Stimulated activated naive B cell treated with anti-CD40 and anti-IgM and Interleukin-4, amounts not matched to agents 10 μg/mL and 1 μg/mL and 100 μg/mL, for 72 hours (primary cell): ENCODE measurements at regions not wholly inside any gene's neighbourhood (a gene's known extent, or its start where the extent isn't known, plus 50 kb on each side); places are given as distances from the start of the nearest gene placed in this dataset.
"Not testable (repeated sequence)": the region's sequence is repeated elsewhere in the genome, so short reads cannot be mapped to it uniquely, and the experiment has no call there.

ENCODE experiments used
- ATAC-seq, 2 donors: fragments of 150-1000 bp; cut with Tn5 transposase; replicated peaks; 2 replicates each; pipeline ENCODE4 v1.10.0; 2021; ENCODE audit warnings: moderate library complexity in 1 of 2
- DNase-seq: peaks from one replicate; pipeline ENCODE4 v3.0.0; 2021
- H3K27ac Mint-ChIP-seq: one replicate; pipeline ENCODE4 v1.8.0; 2022; ENCODE audit warnings: mild to moderate bottlenecking, mixed read lengths
- H3K27me3 Mint-ChIP-seq, 2 donors: one replicate each; pipeline ENCODE4 v1.8.0; 2022; ENCODE audit warnings: mixed read lengths in 2 of 2
- H3K36me3 Mint-ChIP-seq, 2 donors: one replicate each; pipeline ENCODE4 v1.8.0; 2022; ENCODE audit warnings: mixed read lengths in 2 of 2, mild to moderate bottlenecking in 1 of 2
- H3K4me1 Mint-ChIP-seq, 2 donors: one replicate each; pipeline ENCODE4 v1.8.0; 2022; ENCODE audit warnings: mixed read lengths in 2 of 2, mild to moderate bottlenecking in 1 of 2
- H3K4me3 Mint-ChIP-seq, 2 donors: one replicate each; pipeline ENCODE4 v1.8.0; 2022; ENCODE audit warnings: mild to moderate bottlenecking in 2 of 2, mixed read lengths in 2 of 2, moderate library complexity in 1 of 2
- H3K9me3 Mint-ChIP-seq, 2 donors: one replicate each; pipeline ENCODE4 v1.8.0; 2022; ENCODE audit warnings: mixed read lengths in 2 of 2, mild to moderate bottlenecking in 1 of 2

DNA sequence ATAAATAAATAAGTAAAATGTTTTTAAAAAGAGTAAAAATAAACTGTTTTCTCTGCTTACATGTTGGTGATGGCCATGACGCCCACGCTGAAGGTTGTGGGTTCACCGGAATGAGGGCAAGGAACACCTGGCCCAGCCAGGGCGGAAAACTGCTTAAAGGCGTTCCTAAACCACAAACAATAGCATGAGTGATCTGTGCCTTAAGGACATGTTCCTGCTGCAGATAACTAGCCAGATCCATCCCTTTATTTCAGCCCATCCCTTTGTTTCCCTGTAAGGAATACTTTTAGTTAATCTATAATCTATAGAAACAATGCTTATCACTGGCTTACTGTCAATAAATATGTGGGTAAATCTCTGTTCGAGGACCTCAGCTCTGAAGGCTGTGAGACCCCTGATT, 63.3 kb upstream of the CEP78 start:
- H3K4me1 Mint-ChIP-seq, H3K4me3 Mint-ChIP-seq, DNase-seq, H3K36me3 Mint-ChIP-seq, H3K27me3 Mint-ChIP-seq, H3K27ac Mint-ChIP-seq, ATAC-seq: not testable (repeated sequence)
- H3K9me3 Mint-ChIP-seq: peaks cover 5 to 12% of the 10 kb centered on the region in 2 donors

DNA sequence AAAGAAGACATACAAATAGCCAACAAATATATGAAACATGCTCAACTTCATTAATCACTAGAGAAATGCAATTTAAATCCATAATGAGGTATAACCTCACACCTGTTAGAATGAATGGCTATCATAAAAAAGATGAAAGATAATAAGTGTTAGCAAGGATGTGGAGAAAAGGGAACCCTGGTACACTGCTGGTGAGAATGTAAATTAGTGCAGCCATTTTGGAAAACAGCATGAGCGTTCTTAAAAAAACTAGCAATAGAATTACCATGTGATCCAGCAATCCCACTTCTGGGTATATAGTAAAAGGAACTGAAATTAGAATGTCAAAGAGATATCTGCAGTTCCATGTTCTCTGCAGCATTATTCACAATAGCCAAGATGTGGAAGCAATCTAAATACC, 64.2 kb upstream of the CEP78 start:
- Mint-ChIP-seq H3K27ac (no peak overlapping the region), H3K4me1 (no peaks in the 10 kb centered on the region), H3K9me3 (peaks cover 5 to 12% of the 10 kb centered on the region in 2 donors), H3K36me3 (peaks cover 0 to 3% of the 10 kb centered on the region in 2 donors), H3K4me3 (no peak overlapping the region), H3K27me3 (peaks cover 0 to 3% of the 10 kb centered on the region in 2 donors)
- no peak for DNase-seq
- ATAC-seq: peak; percentile 20 to 27

DNA sequence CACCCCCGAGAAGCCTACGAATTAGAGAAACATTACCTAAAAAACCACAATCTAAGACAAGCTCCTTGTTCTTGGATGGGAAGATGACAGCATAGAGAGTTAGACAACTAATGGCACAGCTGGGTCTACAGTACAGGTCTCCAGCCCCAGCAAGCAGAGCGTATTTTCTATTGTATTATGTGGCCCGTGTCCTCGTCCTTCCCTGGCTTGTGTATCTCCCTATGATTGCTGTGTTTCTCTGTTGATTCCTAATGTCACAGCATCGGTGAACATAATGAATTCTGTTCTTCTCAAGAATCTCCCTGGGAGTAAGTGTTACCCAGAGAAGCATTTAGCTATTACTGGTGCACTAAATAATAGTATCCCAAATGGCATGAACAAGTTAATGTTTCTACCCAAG, 66.8 kb upstream of the CEP78 start:
- H3K27me3 Mint-ChIP-seq: peaks cover 0 to under 1% of the 10 kb centered on the region in 2 donors
- no peak for DNase-seq
- no peaks in the 10 kb centered on the region for H3K4me1 Mint-ChIP-seq
- H3K27ac Mint-ChIP-seq: no peak overlapping the region
- no peak for ATAC-seq
- H3K4me3 Mint-ChIP-seq: no peak overlapping the region
- peaks cover 0 to 7% of the 10 kb centered on the region in 2 donors for H3K36me3 Mint-ChIP-seq
- H3K9me3 Mint-ChIP-seq: peaks cover 9 to 19% of the 10 kb centered on the region in 2 donors

DNA sequence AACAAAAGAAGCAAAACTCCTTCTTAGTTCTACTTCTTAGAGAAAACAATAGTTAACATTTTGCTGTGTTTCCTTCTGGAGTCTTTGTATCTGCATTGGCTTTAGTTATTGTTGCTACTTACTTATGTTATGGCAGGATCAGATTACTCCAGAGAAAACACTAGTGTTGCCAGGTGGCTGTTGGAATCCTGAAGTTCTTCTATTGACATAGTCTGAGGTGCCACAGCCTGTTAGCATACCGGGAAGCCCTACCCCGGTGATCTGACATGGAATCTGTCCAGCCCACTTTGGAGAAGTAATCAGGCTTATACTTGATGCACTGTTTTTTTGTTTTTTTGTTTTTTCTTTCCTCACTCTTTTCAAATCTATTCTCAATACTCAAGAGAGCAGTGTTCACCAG, 68.5 kb upstream of the CEP78 start:
- no peaks in the 10 kb centered on the region for H3K4me1 Mint-ChIP-seq
- no peak for DNase-seq
- ATAC-seq: no peak
- H3K27me3 Mint-ChIP-seq: peaks cover 8 to 10% of the 10 kb centered on the region in 2 donors
- no peak overlapping the region for H3K27ac Mint-ChIP-seq
- no peak overlapping the region for H3K4me3 Mint-ChIP-seq
- H3K36me3 Mint-ChIP-seq: peaks cover 9 to 17% of the 10 kb centered on the region in 2 donors
- H3K9me3 Mint-ChIP-seq: peaks cover 16 to 17% of the 10 kb centered on the region in 2 donors

DNA sequence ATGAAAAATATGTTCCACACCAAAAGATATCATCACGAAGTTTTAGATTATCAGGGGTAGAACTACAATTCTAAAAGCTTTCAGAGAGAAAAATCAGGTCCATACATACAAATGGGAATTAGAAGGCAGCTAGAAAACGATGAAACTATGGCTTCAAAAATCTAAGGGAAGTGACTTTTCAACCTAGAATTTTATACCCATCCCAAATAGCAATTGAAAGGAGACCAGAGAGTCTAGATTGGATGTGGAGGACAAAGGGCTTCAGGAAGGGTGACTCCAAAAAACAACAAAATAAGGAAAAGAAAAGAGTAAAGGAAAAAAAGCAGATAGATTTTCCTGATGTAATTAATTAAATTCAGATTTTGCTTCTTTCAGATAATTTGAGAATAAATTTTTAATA, 72.0 kb upstream of the CEP78 start:
- ATAC-seq (no peak), DNase-seq (no peak)
- Mint-ChIP-seq H3K4me3 (no peak overlapping the region), H3K27me3 (peaks cover 10 to 15% of the 10 kb centered on the region in 2 donors), H3K27ac (no peak overlapping the region), H3K4me1 (no peaks in the 10 kb centered on the region), H3K9me3 (peaks cover 13 to 17% of the 10 kb centered on the region in 2 donors), H3K36me3 (peaks cover 9 to 15% of the 10 kb centered on the region in 2 donors)

DNA sequence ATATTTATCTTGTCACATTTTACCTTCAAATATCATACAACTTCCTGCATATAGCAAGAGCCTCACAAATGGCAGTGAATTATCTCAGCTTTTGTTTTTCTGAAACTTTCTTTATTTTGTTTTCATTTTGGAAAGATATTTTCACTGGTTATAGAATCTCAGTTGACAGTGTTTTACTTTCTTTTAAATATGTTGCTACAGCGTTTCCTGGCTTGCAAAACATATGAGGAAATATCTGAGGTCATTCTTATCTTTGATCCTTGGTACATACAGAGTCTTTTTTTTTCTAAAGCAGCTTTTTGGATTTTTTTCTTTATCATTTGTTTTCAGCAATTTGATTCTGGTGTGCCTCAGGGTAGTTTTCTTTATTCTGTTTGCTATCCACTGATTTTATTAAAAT, 77.6 kb upstream of the CEP78 start:
- ATAC-seq (no peak), DNase-seq (no peak)
- Mint-ChIP-seq H3K4me3 (no peak overlapping the region), H3K9me3 (peaks cover 2% of the 10 kb centered on the region in 2 donors), H3K27ac (no peak overlapping the region), H3K4me1 (no peaks in the 10 kb centered on the region), H3K36me3 (peaks cover 3% of the 10 kb centered on the region in 2 donors), H3K27me3 (peaks cover 13 to 19% of the 10 kb centered on the region in 2 donors)

DNA sequence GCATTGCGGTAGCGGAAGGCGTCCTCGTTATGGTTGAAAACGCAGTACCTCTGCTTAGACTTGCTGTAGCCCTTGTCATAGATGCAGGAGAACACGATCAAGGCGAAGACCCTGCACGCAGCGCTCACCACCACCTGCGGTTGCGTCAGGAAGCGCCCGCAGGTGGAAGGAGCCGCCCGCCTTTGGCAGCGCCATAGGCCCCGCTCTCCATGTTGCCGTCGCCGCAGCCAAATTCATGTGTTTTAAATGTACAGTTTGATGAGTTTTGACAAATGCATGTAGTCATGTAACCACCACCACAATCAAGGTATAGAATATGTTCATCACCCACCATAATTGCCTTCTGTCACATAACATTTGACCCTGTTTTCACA, 84.9 kb upstream of the CEP78 start:
- H3K9me3 Mint-ChIP-seq: peaks cover 4% of the 10 kb centered on the region in 2 donors
- no peak for ATAC-seq
- no peaks in the 10 kb centered on the region for H3K36me3 Mint-ChIP-seq
- H3K27ac Mint-ChIP-seq: no peak overlapping the region
- no peak for DNase-seq
- peaks cover 0 to 5% of the 10 kb centered on the region in 2 donors for H3K4me1 Mint-ChIP-seq
- no peak overlapping the region for H3K4me3 Mint-ChIP-seq
- H3K27me3 Mint-ChIP-seq: peaks cover 4 to 17% of the 10 kb centered on the region in 2 donors

DNA sequence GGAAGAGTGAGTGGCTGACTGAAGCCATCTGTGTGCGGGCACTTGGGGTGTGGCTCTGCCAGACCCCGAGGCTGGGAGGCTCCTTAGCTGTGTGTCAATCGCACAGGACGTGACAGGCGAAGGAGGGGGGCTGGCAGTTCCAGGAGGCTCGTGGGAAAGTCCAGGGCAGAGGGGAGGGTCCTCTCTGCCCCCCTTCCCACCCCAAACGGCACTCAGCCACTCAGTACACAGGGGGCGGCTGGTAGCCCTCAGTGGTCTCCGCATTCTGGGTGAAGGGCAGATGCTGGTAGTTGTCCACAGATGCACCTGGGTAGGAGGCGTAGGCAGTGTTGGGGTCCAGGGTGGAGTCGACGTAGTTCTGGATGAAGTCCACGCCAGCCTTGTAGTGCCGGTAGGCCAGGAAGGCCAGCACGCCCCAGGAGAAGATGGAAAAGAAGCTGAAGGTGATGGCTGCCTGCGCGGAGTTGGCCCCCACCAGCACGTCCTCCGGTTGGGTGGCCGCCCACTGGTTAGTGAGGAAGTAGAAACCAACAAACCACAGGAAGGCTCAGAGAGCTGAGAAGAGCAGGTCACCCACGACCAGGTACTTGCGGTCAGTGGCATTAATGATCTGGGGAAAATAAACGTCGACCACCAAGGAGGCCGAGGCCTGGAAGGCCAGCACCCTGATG, 85.4 kb upstream of the CEP78 start:
- H3K27me3 Mint-ChIP-seq: peaks cover 3 to 15% of the 10 kb centered on the region in 2 donors
- no peak overlapping the region for H3K27ac Mint-ChIP-seq
- no peaks in the 10 kb centered on the region for H3K36me3 Mint-ChIP-seq
- H3K4me1 Mint-ChIP-seq: peaks cover 0 to 5% of the 10 kb centered on the region in 2 donors
- peaks cover 4% of the 10 kb centered on the region in 2 donors for H3K9me3 Mint-ChIP-seq
- DNase-seq: no peak
- H3K4me3 Mint-ChIP-seq: no peak overlapping the region
- ATAC-seq: no peak

DNA sequence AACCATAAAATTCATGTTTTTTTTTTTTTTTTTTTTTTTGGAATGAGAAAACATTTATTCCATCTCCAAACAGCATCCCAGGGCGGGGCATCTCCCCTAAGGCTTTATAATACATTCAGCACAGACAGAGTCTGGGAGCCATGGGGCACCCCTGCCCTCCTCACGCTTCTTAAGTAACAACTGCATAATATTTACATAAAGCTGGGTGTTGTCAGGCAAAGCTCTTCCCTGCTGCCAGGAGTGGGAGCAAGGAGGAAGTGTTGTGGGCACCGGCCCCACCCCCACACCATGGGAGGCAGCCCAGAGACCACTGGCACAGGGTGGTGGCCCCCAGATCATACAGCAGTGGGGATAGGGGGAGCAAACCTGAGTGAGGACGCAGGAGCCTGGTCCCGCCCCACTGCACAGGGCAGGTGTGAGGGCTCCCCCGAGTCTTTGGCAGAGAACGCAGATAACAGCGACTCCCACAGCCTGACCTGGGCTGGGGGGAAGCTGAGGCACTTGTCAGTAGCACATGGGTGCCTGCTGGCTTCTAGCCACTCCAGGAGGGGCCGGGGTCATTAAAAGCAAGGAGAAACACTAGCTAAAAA, 86.1 kb upstream of the CEP78 start:
- Mint-ChIP-seq H3K4me3 (no peak overlapping the region), H3K9me3 (peaks cover 4 to 5% of the 10 kb centered on the region in 2 donors), H3K36me3 (no peaks in the 10 kb centered on the region), H3K4me1 (peaks cover 1 to 8% of the 10 kb centered on the region in 2 donors), H3K27ac (no peak overlapping the region), H3K27me3 (peaks cover 0 to 10% of the 10 kb centered on the region in 2 donors)
- DNase-seq (no peak), ATAC-seq (no peak)

DNA sequence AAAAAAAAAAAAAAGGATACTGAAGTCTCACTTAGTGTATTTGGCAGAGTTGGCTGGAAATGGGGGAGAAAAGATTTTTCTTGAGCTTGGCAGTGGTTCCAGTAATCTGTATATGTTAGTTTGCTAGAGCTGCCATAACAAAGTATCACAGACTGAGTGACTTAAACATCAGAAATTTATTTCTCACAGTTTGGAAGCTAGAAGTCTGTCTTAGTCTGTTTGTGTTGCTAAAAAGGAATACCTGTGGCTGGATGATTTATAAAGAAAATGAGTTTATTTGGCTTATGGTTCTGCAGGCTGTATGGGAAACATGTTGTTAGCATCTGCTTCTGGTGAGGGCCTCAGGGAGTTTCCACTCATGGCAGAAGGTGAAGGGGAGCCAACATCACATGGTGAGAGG, 89.6 kb upstream of the CEP78 start:
- peaks cover 6 to 16% of the 10 kb centered on the region in 2 donors for H3K4me1 Mint-ChIP-seq
- peaks cover 18 to 19% of the 10 kb centered on the region in 2 donors for H3K9me3 Mint-ChIP-seq
- H3K27ac Mint-ChIP-seq: no peak overlapping the region
- ATAC-seq (no peak), DNase-seq (no peak)
- H3K27me3 Mint-ChIP-seq: no peaks in the 10 kb centered on the region
- peaks cover 7 to 9% of the 10 kb centered on the region in 2 donors for H3K36me3 Mint-ChIP-seq
- no peak overlapping the region for H3K4me3 Mint-ChIP-seq

DNA sequence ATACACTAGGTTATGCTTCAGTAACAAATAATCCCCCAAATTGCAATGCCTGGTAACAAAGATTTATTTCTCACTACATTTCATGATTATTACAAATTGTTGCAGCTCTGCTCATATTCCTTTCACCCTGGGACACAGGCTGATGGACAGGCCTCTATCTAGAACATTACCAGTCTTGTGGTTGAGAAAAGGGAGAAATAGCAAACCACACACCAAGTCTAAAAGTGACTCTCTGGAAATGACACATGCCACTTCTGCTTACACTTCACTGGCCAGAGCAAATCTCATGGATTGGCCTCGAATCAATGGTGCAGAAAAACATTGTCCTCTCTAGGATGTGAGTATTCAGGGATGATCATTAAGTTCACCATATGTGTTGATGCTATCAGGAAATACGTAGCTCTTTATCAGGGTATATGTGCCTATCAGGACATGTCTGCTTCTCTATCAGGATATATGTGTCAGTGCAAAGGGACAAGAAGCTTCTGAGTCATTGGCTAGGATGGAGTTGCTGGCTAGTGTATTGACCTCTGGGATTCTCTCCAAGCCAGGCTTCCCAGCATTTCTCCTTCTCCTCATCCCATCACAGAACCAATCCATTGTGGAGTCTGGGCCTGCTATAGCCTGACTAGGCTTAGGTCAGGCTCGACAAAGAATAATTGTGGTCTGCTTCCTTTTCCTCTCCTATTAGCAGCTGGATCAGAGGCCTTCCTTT, 91.1 kb upstream of the CEP78 start:
- Mint-ChIP-seq H3K27ac (peak overlapping the region; percentile 45), H3K4me1 (peaks cover 6 to 11% of the 10 kb centered on the region in 2 donors), H3K27me3 (no peaks in the 10 kb centered on the region), H3K9me3 (peaks cover 17 to 18% of the 10 kb centered on the region in 2 donors), H3K36me3 (peaks cover 7 to 12% of the 10 kb centered on the region in 2 donors), H3K4me3 (no peak overlapping the region)
- DNase-seq (no peak), ATAC-seq (peak; percentile 85 to 89)

DNA sequence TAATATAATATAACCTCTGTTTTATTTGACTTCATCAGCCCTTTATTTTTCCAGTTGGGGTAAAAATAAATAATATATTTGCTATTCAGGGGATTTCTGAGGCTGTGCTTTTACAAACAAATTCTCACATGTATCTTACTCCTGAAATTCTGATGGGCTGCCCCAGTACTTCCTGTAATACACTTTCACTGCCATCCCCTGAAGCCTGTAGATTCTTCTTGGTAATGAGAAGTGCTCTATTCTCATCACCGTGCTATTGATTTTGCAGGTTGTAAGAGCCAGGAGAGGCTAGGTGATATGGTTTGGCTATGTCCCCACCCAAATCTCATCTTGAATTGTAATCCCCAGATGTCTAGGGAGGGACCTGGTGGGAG, 91.9 kb upstream of the CEP78 start:
- ATAC-seq (peak; percentile 49 to 56), DNase-seq (no peak)
- peaks cover 6 to 11% of the 10 kb centered on the region in 2 donors for H3K4me1 Mint-ChIP-seq
- H3K36me3 Mint-ChIP-seq: peaks cover 7 to 14% of the 10 kb centered on the region in 2 donors
- H3K9me3 Mint-ChIP-seq: peaks cover 18 to 20% of the 10 kb centered on the region in 2 donors
- H3K4me3 Mint-ChIP-seq: no peak overlapping the region
- no peak overlapping the region for H3K27ac Mint-ChIP-seq
- no peaks in the 10 kb centered on the region for H3K27me3 Mint-ChIP-seq

DNA sequence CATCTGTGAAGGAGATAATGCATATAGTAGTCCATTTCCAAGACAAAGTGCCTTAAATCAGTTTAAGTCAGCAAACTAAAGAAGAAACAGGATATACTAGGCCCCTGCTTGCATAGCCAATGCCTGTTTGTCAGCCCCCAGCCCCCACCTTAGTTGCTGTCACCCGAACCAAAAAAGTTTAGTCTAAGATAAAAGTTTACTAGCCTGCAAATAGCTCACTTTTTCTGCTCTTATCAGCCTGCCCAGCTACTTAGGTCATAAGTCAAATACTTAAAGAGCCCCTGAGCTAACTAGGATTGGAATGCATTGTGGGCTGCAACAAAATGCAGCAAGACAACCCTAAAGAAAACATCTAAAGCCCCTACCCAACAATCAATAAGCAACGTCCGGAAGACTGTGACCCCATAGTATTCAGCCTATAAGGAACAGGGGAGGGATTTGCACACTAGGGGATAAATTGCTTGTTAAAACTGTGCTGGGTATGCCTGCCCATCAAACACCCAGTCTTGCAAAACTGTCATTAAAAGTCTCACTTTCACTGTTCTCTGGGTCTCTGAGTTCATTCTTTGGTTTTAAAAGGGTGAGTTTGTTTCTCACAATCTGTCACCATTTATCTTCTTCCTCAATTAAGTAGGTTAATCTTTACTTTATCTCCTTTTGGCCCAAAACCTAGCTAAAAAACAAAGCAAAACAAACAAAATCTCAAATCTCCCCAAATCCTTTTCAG, 92.4 kb upstream of the CEP78 start:
- peaks cover 18 to 20% of the 10 kb centered on the region in 2 donors for H3K9me3 Mint-ChIP-seq
- no peak for DNase-seq

DNA sequence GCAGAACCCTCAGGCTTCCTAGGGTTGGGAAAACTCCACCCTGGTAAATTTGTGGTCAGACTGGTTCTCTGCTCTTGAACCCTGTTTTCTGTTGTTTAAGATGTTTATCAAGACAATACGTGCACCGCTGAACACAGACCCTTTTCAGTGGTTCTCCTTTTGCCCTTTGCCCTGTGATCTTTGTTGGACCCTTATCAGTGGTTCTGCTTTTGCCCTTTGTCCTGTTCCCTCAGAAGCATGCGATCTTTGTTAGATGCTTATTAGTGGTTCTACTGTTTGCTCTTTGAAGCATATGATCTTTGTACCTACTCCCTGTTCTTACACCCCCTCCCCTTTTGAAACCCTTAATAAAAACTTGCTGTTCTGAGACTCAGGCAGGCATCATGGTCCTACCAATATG, 93.6 kb upstream of the CEP78 start:
- DNase-seq, H3K27ac Mint-ChIP-seq, ATAC-seq, H3K4me3 Mint-ChIP-seq, H3K27me3 Mint-ChIP-seq: not testable (repeated sequence)
- Mint-ChIP-seq H3K4me1 (peaks cover 6 to 11% of the 10 kb centered on the region in 2 donors), H3K36me3 (peaks cover 10 to 17% of the 10 kb centered on the region in 2 donors), H3K9me3 (peaks cover 22 to 23% of the 10 kb centered on the region in 2 donors)

More for the DNA sequence above, 92.4 kb upstream of the CEP78 start:
- Mint-ChIP-seq H3K4me3 (no peak overlapping the region), H3K36me3 (peaks cover 7 to 14% of the 10 kb centered on the region in 2 donors), H3K27me3 (no peaks in the 10 kb centered on the region), H3K4me1 (peaks cover 6 to 11% of the 10 kb centered on the region in 2 donors), H3K27ac (no peak overlapping the region)
- peak; percentile 54 to 55 for ATAC-seq
